GM04504 (cell line): ENCODE measurements at regions not wholly inside any gene's neighbourhood (a gene's known extent, or its start where the extent isn't known, plus 50 kb on each side); places are given as distances from the start of the nearest gene placed in this dataset.
A peak's percentile ranks its signal among the peaks of the same experiment; 100 is the strongest.
"Not testable (repeated sequence)": the region's sequence is repeated elsewhere in the genome, so short reads cannot be mapped to it uniquely, and the experiment has no call there.

ENCODE experiments used
- DNase-seq: peaks from one replicate; pipeline ENCODE4 v3.0.0-alpha.2; 2012; ENCODE audit warnings: low read depth

- no peak for DNase-seq
Observed at GRCh38 chr2:39581866-39582265, 83.9 kb upstream of the TMEM178A start.

GRCh38 chr2:39583213-39583612, 82.5 kb upstream of the TMEM178A start:
- no peak for DNase-seq

- DNase-seq: no peak
Observed at GRCh38 chr2:39583781-39584180, 81.9 kb upstream of the TMEM178A start.

- peak; percentile 23 for DNase-seq
Observed at GRCh38 chr2:39584283-39584965, 81.3 kb upstream of the TMEM178A start.

DNA sequence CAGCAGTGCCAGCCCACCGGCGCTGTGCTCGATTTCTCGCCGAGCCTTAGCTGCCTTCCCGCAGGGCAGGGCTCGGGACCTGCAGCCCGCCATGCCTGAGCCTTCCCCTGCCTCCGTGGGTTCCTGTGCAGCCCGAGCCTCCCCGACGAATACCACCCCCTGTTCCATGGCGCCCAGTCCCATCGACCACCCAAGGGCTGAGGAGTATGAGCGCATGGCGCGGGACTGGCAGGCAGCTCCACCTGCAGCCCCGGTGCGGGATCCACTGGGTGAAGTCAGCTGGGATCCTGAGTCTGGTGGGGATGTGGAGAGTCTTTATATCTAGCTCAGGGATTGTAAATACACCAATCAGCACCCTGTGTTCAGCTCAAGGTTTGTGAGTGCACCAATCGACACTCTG, 80.2 kb upstream of the TMEM178A start:
- not testable (repeated sequence) for DNase-seq

GRCh38 chr2:39587168-39587567, 78.5 kb upstream of the TMEM178A start:
- no peak for DNase-seq

DNA sequence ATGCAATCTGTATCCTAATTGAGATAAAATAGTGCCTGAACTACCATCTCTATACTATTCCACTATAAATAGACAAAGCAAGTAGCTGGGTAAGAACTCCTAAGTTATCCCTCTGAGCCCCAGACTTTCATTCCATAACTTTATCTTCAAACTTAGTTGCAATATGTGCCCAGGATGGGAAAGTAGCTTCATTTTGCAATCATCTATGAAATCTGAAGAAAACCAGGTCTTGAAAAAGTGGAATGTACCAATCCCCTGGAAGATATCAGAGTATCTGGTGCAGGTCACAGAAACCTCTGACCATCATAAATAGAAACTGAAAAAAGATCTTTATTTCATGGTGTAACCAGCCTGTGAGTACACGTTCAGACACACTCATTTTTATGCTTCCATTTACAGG, 78.1 kb upstream of the TMEM178A start:
- no peak for DNase-seq

- peak; percentile 66 for DNase-seq
Observed at GRCh38 chr2:39593439-39594393, 72.0 kb upstream of the TMEM178A start.

DNA sequence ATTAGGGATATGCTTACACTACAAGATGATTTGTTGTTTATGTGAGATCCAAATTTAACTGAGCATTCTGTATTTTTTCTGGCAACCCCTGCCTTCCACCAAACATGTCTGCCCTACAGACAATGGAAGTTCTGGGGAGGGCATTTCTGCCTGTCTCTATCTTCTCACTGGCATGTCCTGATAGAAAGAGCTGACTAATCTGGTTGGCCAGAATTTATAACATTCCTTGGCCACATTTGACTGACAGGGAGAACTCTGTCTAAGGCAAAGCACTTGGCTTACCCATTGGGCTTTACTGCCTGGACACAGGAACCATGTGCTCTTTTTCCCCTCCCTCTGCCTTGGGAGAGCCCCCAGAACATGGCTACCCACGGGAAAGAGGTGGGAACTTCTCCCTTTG, 70.6 kb upstream of the TMEM178A start:
- no peak for DNase-seq

DNA sequence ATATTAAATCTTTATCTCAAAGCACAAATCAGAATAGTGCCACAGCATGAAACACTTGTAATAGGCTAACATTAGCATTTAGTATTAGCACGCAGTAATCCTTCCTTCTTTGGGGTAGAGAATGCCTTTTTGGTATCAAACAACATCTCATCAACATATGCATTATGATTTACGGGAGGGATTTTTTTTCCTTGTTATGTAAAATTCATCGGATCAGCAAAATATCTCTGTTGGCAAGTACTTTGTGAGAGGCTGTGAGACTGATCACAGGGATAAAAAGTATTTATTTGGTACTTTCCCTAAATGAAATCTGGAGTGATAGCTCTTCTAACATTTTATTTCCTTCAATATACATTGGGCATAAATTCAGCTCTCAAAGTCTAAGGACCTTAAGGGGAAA, 68.4 kb upstream of the TMEM178A start:
- no peak for DNase-seq

- DNase-seq: no peak
Observed at GRCh38 chr2:39602616-39603015, 63.1 kb upstream of the TMEM178A start.

DNA sequence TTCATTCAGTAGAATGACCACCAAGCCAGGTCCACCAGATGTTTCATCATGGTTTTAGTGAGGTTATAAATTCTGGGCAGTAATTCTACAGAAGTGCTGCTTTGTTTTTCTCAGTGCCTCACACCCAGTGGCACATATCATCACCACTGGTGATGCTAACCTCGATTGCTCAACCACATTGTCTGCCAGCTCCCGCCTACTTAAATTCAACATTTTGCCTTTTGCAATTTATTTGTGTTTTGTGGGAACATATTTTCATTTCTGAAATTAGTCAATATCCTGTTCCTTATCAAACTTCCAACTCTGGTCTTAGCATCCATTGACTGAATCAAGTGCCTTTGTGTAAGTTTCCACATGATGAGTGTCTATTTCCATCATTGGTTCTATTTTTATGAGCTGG, 62.3 kb upstream of the TMEM178A start:
- no peak for DNase-seq

DNA sequence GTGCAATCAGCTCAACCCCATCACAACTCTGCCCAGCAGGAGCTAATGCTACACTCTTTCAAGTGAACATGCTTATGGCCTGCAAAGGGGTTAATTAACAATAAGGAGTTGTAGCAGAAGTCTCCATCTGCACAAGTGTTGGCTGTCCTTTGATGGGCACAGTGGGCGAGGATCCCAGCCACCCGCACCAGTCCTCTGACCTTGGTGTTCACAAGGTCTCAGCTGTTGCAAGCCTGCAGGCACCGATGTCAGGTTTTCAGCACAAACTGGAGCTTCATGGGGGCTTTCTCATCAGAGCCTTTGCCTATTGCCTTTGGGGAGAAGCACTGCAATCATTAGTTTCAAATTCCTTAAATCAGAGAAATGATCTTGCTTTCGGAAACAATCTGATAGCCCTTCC, 60.9 kb upstream of the TMEM178A start:
- no peak for DNase-seq

- DNase-seq: no peak
Observed at GRCh38 chr2:39606585-39606984, 59.1 kb upstream of the TMEM178A start.

DNA sequence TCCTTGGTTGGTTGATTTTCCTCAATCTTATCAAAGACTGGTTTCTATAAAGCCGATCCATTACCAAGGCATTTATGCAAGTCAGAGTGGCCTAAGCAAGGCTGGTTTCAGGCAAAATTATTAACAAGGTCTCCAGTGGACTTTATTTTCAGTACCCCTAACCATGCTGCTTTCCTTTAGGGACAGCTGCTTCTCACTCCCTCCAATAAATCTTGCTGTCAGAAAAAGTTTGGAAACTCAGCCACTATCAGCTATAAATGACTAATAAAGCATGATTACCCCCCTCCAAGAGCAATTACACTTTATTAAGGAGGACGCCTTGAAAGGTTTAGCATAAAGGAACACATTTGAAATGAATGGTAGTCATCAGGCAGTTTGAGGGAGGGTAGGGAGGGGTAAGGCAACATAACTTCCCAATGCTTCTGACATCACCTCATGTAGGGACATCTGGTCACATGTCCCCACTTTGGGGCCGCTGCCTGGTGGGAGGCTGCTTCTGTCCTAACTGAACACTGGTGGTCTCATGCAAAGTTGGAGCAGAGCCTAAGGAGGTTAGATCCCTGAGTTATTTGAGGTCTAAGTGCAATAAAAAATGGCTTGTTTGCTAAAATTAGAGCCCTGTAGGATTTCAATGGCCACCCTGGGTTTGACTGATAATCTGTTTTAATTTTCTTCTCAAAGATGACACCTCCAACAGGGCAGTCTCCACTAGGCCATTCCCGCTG, 58.0 kb upstream of the TMEM178A start:
- no peak for DNase-seq

GRCh38 chr2:39608263-39608575, 57.5 kb upstream of the TMEM178A start:
- no peak for DNase-seq

DNA sequence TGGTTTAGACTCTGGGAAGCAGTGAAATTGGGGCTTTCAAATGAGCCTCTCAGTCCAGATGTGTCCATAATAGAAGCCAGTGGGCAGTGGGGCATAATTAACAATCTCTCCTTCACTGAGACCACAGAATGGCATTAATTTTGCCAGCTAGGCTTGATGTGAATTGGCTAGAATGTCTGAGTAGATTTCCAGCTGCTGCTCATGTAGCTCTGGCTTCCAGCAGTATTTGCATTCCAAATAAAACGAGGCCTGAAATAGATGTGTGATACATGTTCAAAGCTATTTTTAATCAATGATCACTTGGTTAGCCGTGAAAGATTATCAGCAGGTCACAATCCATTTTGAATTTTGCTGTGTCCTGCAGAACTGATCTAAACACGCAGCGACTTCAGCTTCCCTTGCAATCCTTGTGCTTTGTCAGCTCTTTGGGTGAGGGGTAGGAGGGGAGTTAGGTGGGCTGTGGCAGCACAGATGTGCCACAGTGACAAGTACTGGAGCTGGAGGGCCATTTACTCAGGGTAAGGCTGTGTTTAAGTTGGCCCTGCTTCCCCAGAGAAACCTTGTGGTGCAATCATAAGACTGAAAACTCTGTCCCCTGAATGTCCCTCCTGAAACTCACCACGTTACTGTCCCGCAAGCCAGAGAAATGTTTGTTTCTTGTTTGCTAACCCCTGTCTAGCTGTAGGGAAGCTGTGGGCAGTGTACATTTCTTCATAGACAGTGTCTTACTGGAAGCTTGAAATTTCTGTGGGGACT, 56.9 kb upstream of the TMEM178A start:
- no peak for DNase-seq

GRCh38 chr2:39609917-39610316, 55.8 kb upstream of the TMEM178A start:
- DNase-seq: no peak

- no peak for DNase-seq
Observed at GRCh38 chr2:39615675-39616074, 50.0 kb upstream of the TMEM178A start.
